CD8-positive, alpha-beta memory T cell (primary cell): ENCODE measurements at regions not wholly inside any gene's neighbourhood (a gene's known extent, or its start where the extent isn't known, plus 50 kb on each side); places are given as distances from the start of the nearest gene placed in this dataset.

Source experiments
- CTCF ChIA-PET: fragments of 350-600 bp; sonication (Branson Sonifier 250); formaldehyde crosslinking; loops from one replicate; lab custom pipeline; 2021; ENCODE audit warnings: antibody characterized with exemption; lab: Charles Lee
- POLR2A ChIA-PET: fragments of 350-600 bp; sonication (Branson Sonifier 250); formaldehyde crosslinking; loops from one replicate; lab custom pipeline; 2021; ENCODE audit warnings: antibody characterized with exemption; lab: Charles Lee
- DNase-seq, 5 donors: peaks; one replicate each; pipeline versions ENCODE4 v3.0.0 to v3.0.0-alpha.2; 2020 to 2022; ENCODE audit warnings: mixed read lengths in 1 of 5
- H3K27ac ChIP-seq: one replicate; pipeline ENCODE4 v1.7.0; 2013; ENCODE audit warnings: low read depth, mild to moderate bottlenecking, low read length, moderate library complexity
- H3K27me3 ChIP-seq: 2 replicates; pipeline ENCODE4 v1.7.0; 2013; ENCODE audit warnings: low read length, mild to moderate bottlenecking; ENCODE audit not compliant: insufficient read depth, poor library complexity, severe bottlenecking
- H3K36me3 ChIP-seq: 2 replicates; pipeline ENCODE4 v1.7.0; 2013; ENCODE audit warnings: mild to moderate bottlenecking, low read length, moderate library complexity; ENCODE audit not compliant: insufficient read depth
- H3K4me1 ChIP-seq: 2 replicates; pipeline ENCODE4 v1.7.0; 2013; ENCODE audit warnings: mild to moderate bottlenecking, low read length, moderate library complexity; ENCODE audit not compliant: insufficient read depth
- H3K4me3 ChIP-seq: 2 replicates; pipeline ENCODE4 v1.7.0; 2013; ENCODE audit warnings: mild to moderate bottlenecking, low read length
- H3K9me3 ChIP-seq: 2 replicates; pipeline ENCODE4 v1.7.0; 2013; ENCODE audit warnings: mild to moderate bottlenecking, low read length
- H3K27ac Mint-ChIP-seq, 8 donors: one replicate each; pipeline ENCODE4 v1.8.0; 2020 to 2021; ENCODE audit warnings: mixed read lengths in 8 of 8, mild to moderate bottlenecking in 6 of 8, inconsistent platforms in 3 of 8, moderate library complexity in 3 of 8
- H3K27me3 Mint-ChIP-seq, 2 donors: one replicate each; pipeline ENCODE4 v1.8.0; 2020 to 2021; ENCODE audit warnings: mixed read lengths in 2 of 2, mild to moderate bottlenecking in 1 of 2, moderate library complexity in 1 of 2
- H3K36me3 Mint-ChIP-seq, 3 donors: one replicate each; pipeline ENCODE4 v1.8.0; 2020 to 2021; ENCODE audit warnings: mixed read lengths in 3 of 3, inconsistent platforms in 1 of 3, mild to moderate bottlenecking in 1 of 3
- H3K4me1 Mint-ChIP-seq, 3 donors: one replicate each; pipeline ENCODE4 v1.8.0; 2020 to 2021; ENCODE audit warnings: mixed read lengths in 3 of 3, inconsistent platforms in 1 of 3, mild to moderate bottlenecking in 1 of 3
- H3K4me3 Mint-ChIP-seq, 7 donors: one replicate each; pipeline ENCODE4 v1.8.0; 2020 to 2021; ENCODE audit warnings: mixed read lengths in 7 of 7, mild to moderate bottlenecking in 6 of 7, moderate library complexity in 4 of 7, inconsistent platforms in 2 of 7
- H3K9me3 Mint-ChIP-seq, 5 donors: one replicate each; pipeline ENCODE4 v1.8.0; 2020 to 2022; ENCODE audit warnings: mixed read lengths in 5 of 5, mild to moderate bottlenecking in 3 of 5, moderate library complexity in 2 of 5, inconsistent platforms in 1 of 5

- H3K36me3 ChIP-seq = no peaks in the 10 kb centered on the region
- POLR2A ChIA-PET = no interaction called here
- no peaks in the 10 kb centered on the region for H3K9me3 ChIP-seq
- no peaks in the 10 kb centered on the region for H3K27me3 ChIP-seq
- Mint-ChIP-seq H3K27ac (no peak overlapping the region), H3K9me3 (peaks cover 0 to 2% (median 0%) of the 10 kb centered on the region in 5 donors), H3K4me1 (peaks cover 3 to 16% (median 12%) of the 10 kb centered on the region in 3 donors), H3K4me3 (no peak overlapping the region), H3K36me3 (peaks cover 0 to 1% (median 0%) of the 10 kb centered on the region in 3 donors), H3K27me3 (no peaks in the 10 kb centered on the region)
- CTCF ChIA-PET = interaction anchor here (0.9 to 1.5 kb wide), 2 partner anchors 9 to 302 kb away, joined by 3 to 4 read pairs; no protein-coding TSS in a partner anchor
- no peak overlapping the region for H3K4me3 ChIP-seq
- H3K4me1 ChIP-seq = no peaks in the 10 kb centered on the region
- no peak for DNase-seq
- H3K27ac ChIP-seq = no peak overlapping the region
Measured at GRCh38 chr13:22187329-22187728, 516.5 kb downstream of the FGF9 start.

- peak overlapping the region in 3 of 8 donors; percentile 34 to 61 (median 48) for H3K27ac Mint-ChIP-seq
- no peak overlapping the region for H3K4me3 Mint-ChIP-seq
- Histone ChIP-seq H3K9me3 (no peaks in the 10 kb centered on the region), H3K4me1 (no peaks in the 10 kb centered on the region), H3K27me3 (no peaks in the 10 kb centered on the region), H3K27ac (no peak overlapping the region), H3K36me3 (no peaks in the 10 kb centered on the region), H3K4me3 (no peak overlapping the region)
- DNase-seq = no peak
- no peaks in the 10 kb centered on the region for H3K36me3 Mint-ChIP-seq
- H3K4me1 Mint-ChIP-seq = peaks cover 3 to 19% (median 12%) of the 10 kb centered on the region in 3 donors
- ChIA-PET POLR2A (interaction anchor here (0.7 kb wide), 1 partner anchor 18 kb away, joined by 3 read pairs; no protein-coding TSS in a partner anchor), CTCF (interaction anchor here (0.5 kb wide), 1 partner anchor 75 kb away, joined by 3 read pairs; no protein-coding TSS in a partner anchor)
- H3K9me3 Mint-ChIP-seq = peaks cover 0 to 2% (median 0%) of the 10 kb centered on the region in 5 donors
- no peaks in the 10 kb centered on the region for H3K27me3 Mint-ChIP-seq
Measured at GRCh38 chr13:22189176-22190048, 518.5 kb downstream of the FGF9 start.

GRCh38 chr13:22193070-22193469, 522.2 kb downstream of the FGF9 start:
- no peaks in the 10 kb centered on the region for H3K27me3 Mint-ChIP-seq
- ChIA-PET CTCF (no interaction called here), POLR2A (no interaction called here)
- Histone ChIP-seq H3K27ac (no peak overlapping the region), H3K9me3 (no peaks in the 10 kb centered on the region), H3K4me3 (no peak overlapping the region), H3K36me3 (no peaks in the 10 kb centered on the region), H3K27me3 (no peaks in the 10 kb centered on the region), H3K4me1 (no peaks in the 10 kb centered on the region)
- H3K9me3 Mint-ChIP-seq = no peaks in the 10 kb centered on the region
- no peak for DNase-seq
- peaks cover 0 to 2% (median 0%) of the 10 kb centered on the region in 3 donors for H3K36me3 Mint-ChIP-seq
- H3K4me1 Mint-ChIP-seq = peaks cover 0 to 4% (median 0%) of the 10 kb centered on the region in 3 donors
- no peak overlapping the region for H3K4me3 Mint-ChIP-seq
- no peak overlapping the region for H3K27ac Mint-ChIP-seq

GRCh38 chr13:22194106-22194805, 523.4 kb downstream of the FGF9 start:
- Mint-ChIP-seq H3K36me3 (peaks cover 0 to 2% (median 0%) of the 10 kb centered on the region in 3 donors), H3K4me3 (peak overlapping the region in 1 of 7 donors; percentile 20), H3K4me1 (peaks cover 0 to 4% (median 0%) of the 10 kb centered on the region in 3 donors), H3K27me3 (peaks cover 0 to 2% of the 10 kb centered on the region in 2 donors), H3K9me3 (no peaks in the 10 kb centered on the region), H3K27ac (peak overlapping the region in 2 of 8 donors; percentile 48 to 70)
- Histone ChIP-seq H3K27me3 (no peaks in the 10 kb centered on the region), H3K27ac (no peak overlapping the region), H3K36me3 (no peaks in the 10 kb centered on the region), H3K9me3 (no peaks in the 10 kb centered on the region), H3K4me3 (no peak overlapping the region), H3K4me1 (no peaks in the 10 kb centered on the region)
- no peak for DNase-seq
- ChIA-PET POLR2A (no interaction called here), CTCF (no interaction called here)

- Mint-ChIP-seq H3K27ac (peak overlapping the region in 1 of 8 donors; percentile 51), H3K4me1 (peaks cover 0 to 4% (median 0%) of the 10 kb centered on the region in 3 donors), H3K9me3 (no peaks in the 10 kb centered on the region), H3K4me3 (no peak overlapping the region), H3K27me3 (peaks cover 0 to 2% of the 10 kb centered on the region in 2 donors), H3K36me3 (peaks cover 0 to 2% (median 0%) of the 10 kb centered on the region in 3 donors)
- H3K36me3 ChIP-seq = no peaks in the 10 kb centered on the region
- no peak overlapping the region for H3K27ac ChIP-seq
- POLR2A ChIA-PET = no interaction called here
- DNase-seq = no peak
- no peaks in the 10 kb centered on the region for H3K9me3 ChIP-seq
- H3K4me3 ChIP-seq = no peak overlapping the region
- CTCF ChIA-PET = no interaction called here
- H3K27me3 ChIP-seq = no peaks in the 10 kb centered on the region
- no peaks in the 10 kb centered on the region for H3K4me1 ChIP-seq
Measured at GRCh38 chr13:22195726-22196125, 524.9 kb downstream of the FGF9 start.

GRCh38 chr13:22196777-22197176, 525.9 kb downstream of the FGF9 start:
- Mint-ChIP-seq H3K36me3 (peaks cover 0 to 2% (median 0%) of the 10 kb centered on the region in 3 donors), H3K27ac (no peak overlapping the region), H3K27me3 (peaks cover 0 to 2% of the 10 kb centered on the region in 2 donors), H3K9me3 (no peaks in the 10 kb centered on the region), H3K4me1 (peaks cover 0 to 4% (median 0%) of the 10 kb centered on the region in 3 donors), H3K4me3 (no peak overlapping the region)
- Histone ChIP-seq H3K36me3 (no peaks in the 10 kb centered on the region), H3K27ac (no peak overlapping the region), H3K4me1 (no peaks in the 10 kb centered on the region), H3K4me3 (no peak overlapping the region), H3K9me3 (no peaks in the 10 kb centered on the region), H3K27me3 (no peaks in the 10 kb centered on the region)
- CTCF ChIA-PET = no interaction called here
- no peak for DNase-seq
- POLR2A ChIA-PET = no interaction called here

- Mint-ChIP-seq H3K27me3 (peaks cover 0 to 2% of the 10 kb centered on the region in 2 donors), H3K9me3 (no peaks in the 10 kb centered on the region), H3K27ac (peak overlapping the region in 1 of 8 donors; percentile 8), H3K4me1 (peaks cover 0 to 4% (median 0%) of the 10 kb centered on the region in 3 donors), H3K36me3 (peaks cover 0 to 2% (median 0%) of the 10 kb centered on the region in 3 donors), H3K4me3 (no peak overlapping the region)
- H3K36me3 ChIP-seq = no peaks in the 10 kb centered on the region
- no peaks in the 10 kb centered on the region for H3K9me3 ChIP-seq
- H3K27ac ChIP-seq = no peak overlapping the region
- no peak overlapping the region for H3K4me3 ChIP-seq
- CTCF ChIA-PET = no interaction called here
- H3K4me1 ChIP-seq = no peaks in the 10 kb centered on the region
- DNase-seq = no peak
- no peaks in the 10 kb centered on the region for H3K27me3 ChIP-seq
- POLR2A ChIA-PET = no interaction called here
Measured at GRCh38 chr13:22198001-22198400, 527.1 kb downstream of the FGF9 start.
